ENCODE measurements at regions not wholly inside any gene's neighbourhood (a gene's known extent, or its start where the extent isn't known, plus 50 kb on each side); places are given as distances from the start of the nearest gene placed in this dataset.

DNA sequence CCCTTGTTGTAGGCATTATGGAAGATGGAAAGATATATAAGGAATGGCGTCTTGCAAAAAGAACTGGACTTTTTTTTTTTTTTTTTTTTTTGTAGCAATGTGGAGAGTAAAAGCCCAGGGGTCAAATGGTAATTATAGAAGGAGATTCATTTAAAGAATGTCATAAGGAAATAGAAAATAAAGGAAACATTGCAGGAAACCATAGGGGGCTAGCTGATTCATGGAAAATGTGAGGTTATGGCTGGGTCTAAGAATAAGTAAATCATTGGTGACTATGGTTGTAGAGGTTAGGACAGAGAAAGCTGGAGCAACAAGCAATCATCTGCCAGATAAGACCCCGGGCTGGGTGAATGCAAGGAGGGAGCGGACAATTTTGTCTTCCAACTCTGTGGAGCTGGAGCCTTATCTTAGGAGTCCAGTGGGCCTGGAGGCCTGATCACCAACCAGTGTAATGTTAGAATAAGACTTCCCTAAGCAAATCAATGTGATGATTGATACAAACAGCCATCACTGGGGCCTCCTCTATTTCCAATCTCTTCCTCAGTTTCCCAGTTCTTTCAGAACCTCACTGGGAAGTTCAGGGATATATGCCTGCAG lies 201.2 kb upstream of the TNP1 start:
- H3K27ac ChIP-seq = no peak overlapping the region
- TF ChIP-seq, protein P1, sequence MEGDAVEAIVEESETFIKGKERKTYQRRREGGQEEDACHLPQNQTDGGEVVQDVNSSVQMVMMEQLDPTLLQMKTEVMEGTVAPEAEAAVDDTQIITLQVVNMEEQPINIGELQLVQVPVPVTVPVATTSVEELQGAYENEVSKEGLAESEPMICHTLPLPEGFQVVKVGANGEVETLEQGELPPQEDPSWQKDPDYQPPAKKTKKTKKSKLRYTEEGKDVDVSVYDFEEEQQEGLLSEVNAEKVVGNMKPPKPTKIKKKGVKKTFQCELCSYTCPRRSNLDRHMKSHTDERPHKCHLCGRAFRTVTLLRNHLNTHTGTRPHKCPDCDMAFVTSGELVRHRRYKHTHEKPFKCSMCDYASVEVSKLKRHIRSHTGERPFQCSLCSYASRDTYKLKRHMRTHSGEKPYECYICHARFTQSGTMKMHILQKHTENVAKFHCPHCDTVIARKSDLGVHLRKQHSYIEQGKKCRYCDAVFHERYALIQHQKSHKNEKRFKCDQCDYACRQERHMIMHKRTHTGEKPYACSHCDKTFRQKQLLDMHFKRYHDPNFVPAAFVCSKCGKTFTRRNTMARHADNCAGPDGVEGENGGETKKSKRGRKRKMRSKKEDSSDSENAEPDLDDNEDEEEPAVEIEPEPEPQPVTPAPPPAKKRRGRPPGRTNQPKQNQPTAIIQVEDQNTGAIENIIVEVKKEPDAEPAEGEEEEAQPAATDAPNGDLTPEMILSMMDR (IDR thresholded peaks at IDR 0.05) = no peak
- no peak for TF ChIP-seq POLR2A (IDR thresholded peaks at IDR 0.05)
- no peaks in the 10 kb centered on the region for H3K4me1 ChIP-seq
- no peaks in the 10 kb centered on the region for H3K9me3 ChIP-seq
- WGBS, 2 donors = 67 to 79% methylated on average over 3 of the region's 3 CpGs
- intact Hi-C loops (cut with DNase I) = no loop called here
- no peaks in the 10 kb centered on the region for H3K36me3 ChIP-seq (replicated peaks in 1 of 2; ENCODE audit: insufficient read depth in 1 of 2, low read depth in 2 of 2)
- ATAC-seq (no peak), DNase-seq (no peak)
- H3K27me3 ChIP-seq = no peaks in the 10 kb centered on the region
- H3K4me3 ChIP-seq = no peak overlapping the region

GRCh38 chr2:217060516-217060915 lies 200.7 kb upstream of the TNP1 start:
- no peak for TF ChIP-seq POLR2A (IDR thresholded peaks at IDR 0.05)
- TF ChIP-seq, protein P1 (IDR thresholded peaks at IDR 0.05) = no peak
- no peak overlapping the region for H3K4me3 ChIP-seq
- no peaks in the 10 kb centered on the region for H3K36me3 ChIP-seq (replicated peaks in 1 of 2; ENCODE audit: insufficient read depth in 1 of 2, low read depth in 2 of 2)
- no peaks in the 10 kb centered on the region for H3K27me3 ChIP-seq
- no peaks in the 10 kb centered on the region for H3K4me1 ChIP-seq
- intact Hi-C loops (cut with DNase I) = no loop called here
- no peak for DNase-seq
- no peaks in the 10 kb centered on the region for H3K9me3 ChIP-seq
- no peak for ATAC-seq
- 89 to 93% methylated on average over 2 of the region's 2 CpGs for WGBS, 2 donors
- H3K27ac ChIP-seq = no peak overlapping the region

DNA sequence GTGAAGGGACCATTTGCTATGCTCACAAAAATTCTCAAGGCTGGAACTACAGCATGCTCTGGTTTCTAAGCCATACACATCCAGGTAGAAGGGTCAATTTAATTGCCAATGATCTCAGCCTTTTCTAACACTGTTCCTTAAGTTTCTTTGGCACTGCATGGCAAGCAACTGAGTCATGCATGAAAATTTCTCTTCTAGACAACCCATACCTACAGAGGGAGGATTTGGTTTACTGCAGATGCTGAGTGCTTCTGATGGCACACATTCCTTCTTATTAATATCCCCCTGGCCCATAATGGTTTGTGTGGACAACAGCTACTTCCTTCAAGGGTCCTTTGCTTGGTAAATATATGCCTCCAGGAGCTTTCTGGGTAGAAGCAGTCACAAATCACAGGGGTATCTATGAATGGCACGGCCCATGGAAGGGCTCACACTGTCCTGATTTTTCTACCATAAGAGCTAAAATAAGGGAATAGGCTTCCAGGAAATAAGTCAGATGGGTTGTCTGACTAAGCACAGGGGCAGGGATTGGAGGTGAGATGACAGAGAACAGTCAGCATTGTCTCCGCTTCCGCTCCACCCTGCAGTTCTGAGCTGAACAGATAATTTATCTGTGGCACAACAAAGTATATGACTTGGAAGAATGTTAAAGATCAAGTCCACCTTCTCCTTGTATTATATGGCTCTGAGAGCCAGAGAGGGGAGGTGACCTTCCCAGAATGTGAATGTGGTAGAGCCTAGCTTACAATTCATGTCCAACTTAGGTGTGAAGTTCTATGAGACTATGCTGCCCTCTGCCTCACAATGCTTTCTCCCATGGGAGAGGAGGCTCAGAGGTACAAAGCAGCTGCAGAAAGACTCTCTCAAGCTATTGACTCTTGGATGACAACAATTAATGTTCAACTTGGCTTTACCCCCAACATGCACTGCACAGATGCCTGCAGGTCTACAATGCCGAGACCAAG lies 199.2 kb upstream of the TNP1 start:
- DNase-seq (no peak), ATAC-seq (no peak)
- H3K27ac ChIP-seq = no peak overlapping the region
- no peaks in the 10 kb centered on the region for H3K4me1 ChIP-seq
- 92 to 97% methylated on average over 4 of the region's 4 CpGs for WGBS, 2 donors
- no peaks in the 10 kb centered on the region for H3K36me3 ChIP-seq (replicated peaks in 1 of 2; ENCODE audit: insufficient read depth in 1 of 2, low read depth in 2 of 2)
- no peaks in the 10 kb centered on the region for H3K27me3 ChIP-seq
- TF ChIP-seq POLR2A (IDR thresholded peaks at IDR 0.05) = no peak
- TF ChIP-seq, protein P1 (IDR thresholded peaks at IDR 0.05) = no peak
- intact Hi-C loops (cut with DNase I) = no loop called here
- no peaks in the 10 kb centered on the region for H3K9me3 ChIP-seq
- H3K4me3 ChIP-seq = no peak overlapping the region

DNA sequence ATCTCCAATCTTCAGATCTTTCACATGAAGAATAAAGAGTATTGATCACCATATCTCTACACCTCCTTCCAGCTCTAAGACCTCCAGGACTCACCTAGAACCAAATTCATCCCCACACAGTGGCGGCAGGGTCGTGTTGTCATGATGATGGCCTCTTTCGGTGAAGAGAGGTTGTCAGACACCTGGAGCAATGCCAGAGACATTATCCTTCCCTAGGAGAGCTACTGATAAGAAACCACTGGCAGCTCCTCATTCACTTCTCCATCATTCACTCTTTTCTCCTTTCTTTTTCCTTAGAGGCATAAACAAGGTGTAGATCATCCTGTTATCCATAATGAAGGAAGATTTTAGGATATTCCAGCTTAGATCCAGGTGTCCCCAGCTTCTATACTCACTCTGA lies 197.9 kb upstream of the TNP1 start:
- ATAC-seq (no peak), DNase-seq (no peak)
- 81 to 86% methylated on average over 3 of the region's 3 CpGs for WGBS, 2 donors
- H3K4me3 ChIP-seq = no peak overlapping the region
- TF ChIP-seq POLR2A (IDR thresholded peaks at IDR 0.05) = no peak
- TF ChIP-seq, protein P1 (IDR thresholded peaks at IDR 0.05) = no peak
- no peaks in the 10 kb centered on the region for H3K4me1 ChIP-seq
- no peak overlapping the region for H3K27ac ChIP-seq
- H3K27me3 ChIP-seq = no peaks in the 10 kb centered on the region
- intact Hi-C loops (cut with DNase I) = no loop called here
- H3K9me3 ChIP-seq = no peaks in the 10 kb centered on the region
- H3K36me3 ChIP-seq (replicated peaks in 1 of 2; ENCODE audit: insufficient read depth in 1 of 2, low read depth in 2 of 2) = no peaks in the 10 kb centered on the region

All from body of pancreas (tissue), 4 donors.